Breast epithelium (tissue), 4 donors: ENCODE measurements at regions not wholly inside any gene's neighbourhood (a gene's known extent, or its start where the extent isn't known, plus 50 kb on each side); places are given as distances from the start of the nearest gene placed in this dataset.

Source experiments
- DNase-seq, 2 donors: peaks; one replicate each; pipeline ENCODE4 v3.0.0-alpha.2; 2019; ENCODE audit warnings: low spot score in 2 of 2
- H3K27ac ChIP-seq, 2 donors: fragments of 200-600 bp; sonication (generic) in 1 of 2; one replicate each; pipeline ENCODE4 v1.5.1; 2016 to 2019; ENCODE audit warnings: mild to moderate bottlenecking in 1 of 2
- H3K27me3 ChIP-seq, 2 donors: fragments of 200-600 bp; sonication (generic) in 1 of 2; one replicate each; pipeline versions ENCODE4 v1.5.1 to v1.6.0; 2017 to 2019; ENCODE audit warnings: control low read depth in 1 of 2, mild to moderate bottlenecking in 1 of 2
- H3K36me3 ChIP-seq: fragments of 200-600 bp; one replicate; pipeline ENCODE4 v1.5.1; 2019
- H3K4me1 ChIP-seq, 2 donors: fragments of 200-600 bp; sonication (generic); one replicate each; pipeline ENCODE4 v1.5.1; 2016 to 2019; ENCODE audit warnings: control low read depth in 1 of 2
- H3K4me3 ChIP-seq, 3 donors: fragments of 200-600 bp; sonication (generic); 1 replicate in 2 of 3; 2 replicates in 1 of 3; pipeline ENCODE4 v1.5.1; 2016 to 2019; ENCODE audit warnings: mild to moderate bottlenecking in 3 of 3, moderate library complexity in 2 of 3
- H3K9me3 ChIP-seq, 2 donors: fragments of 200-600 bp; sonication (generic) in 1 of 2; one replicate each; pipeline ENCODE4 v1.5.1; 2016 to 2019; ENCODE audit warnings: control low read depth in 1 of 2
- POLR2A ChIP-seq: fragments of 450-650 bp; IDR thresholded peaks from one replicate; pipeline ENCODE4 v1.6.1; 2016; ENCODE audit warnings: antibody characterized with exemption, mild to moderate bottlenecking, moderate library complexity
- POLR2AphosphoS5 ChIP-seq, 3 donors: sonication (generic); formaldehyde crosslinking; IDR thresholded peaks; one replicate each; pipeline ENCODE4 v1.6.1; 2017; ENCODE audit warnings: antibody characterized with exemption in 3 of 3
- intact Hi-C: fragments of 100-400 bp; cut with DNase I; formaldehyde crosslinking; loops from one replicate; pipeline ENCODE4 v1.15.1; 2023; ENCODE audit warnings: low total_unique reads
- TF ChIP-seq, protein P1 (sequence below), 3 donors: fragments of 450-650 bp; IDR thresholded peaks; one replicate each; pipeline ENCODE4 v1.5.1; 2016 to 2017; ENCODE audit warnings: antibody characterized with exemption in 3 of 3, mild to moderate bottlenecking in 3 of 3, moderate library complexity in 3 of 3

DNA sequence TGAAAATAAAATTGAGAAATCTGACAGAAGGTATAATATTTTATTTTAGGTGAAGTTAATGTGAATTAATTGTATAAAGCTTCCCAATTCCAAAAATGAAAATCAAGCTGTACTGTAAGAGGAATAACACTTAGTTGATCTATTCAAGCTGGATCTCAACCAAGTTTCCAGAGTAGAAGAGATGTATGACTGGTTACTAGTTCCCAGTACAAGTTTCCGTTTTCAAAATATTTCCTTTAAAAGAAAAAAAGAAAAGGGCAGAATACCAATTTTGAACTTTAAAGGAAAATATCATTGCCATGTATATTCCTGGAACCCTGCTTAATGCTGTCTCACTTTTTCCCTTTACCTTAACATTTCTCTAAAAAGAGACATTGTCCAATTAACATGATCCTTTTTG is 308.5 kb downstream of the IRS1 start:
- Histone ChIP-seq H3K4me1 (no peaks in the 10 kb centered on the region), H3K27me3 (no peaks in the 10 kb centered on the region), H3K9me3 (no peaks in the 10 kb centered on the region), H3K27ac (no peak overlapping the region), H3K36me3 (no peaks in the 10 kb centered on the region), H3K4me3 (no peak overlapping the region)
- DNase-seq: no peak
- intact Hi-C loops: no loop called here
- no peak for TF ChIP-seq POLR2AphosphoS5 (IDR thresholded peaks at IDR 0.05)

- Histone ChIP-seq H3K27ac (no peak overlapping the region), H3K36me3 (no peaks in the 10 kb centered on the region), H3K4me3 (no peak overlapping the region), H3K9me3 (no peaks in the 10 kb centered on the region), H3K27me3 (no peaks in the 10 kb centered on the region), H3K4me1 (no peaks in the 10 kb centered on the region)
- no peak for TF ChIP-seq POLR2AphosphoS5 (IDR thresholded peaks at IDR 0.05)
- TF ChIP-seq, protein P1, sequence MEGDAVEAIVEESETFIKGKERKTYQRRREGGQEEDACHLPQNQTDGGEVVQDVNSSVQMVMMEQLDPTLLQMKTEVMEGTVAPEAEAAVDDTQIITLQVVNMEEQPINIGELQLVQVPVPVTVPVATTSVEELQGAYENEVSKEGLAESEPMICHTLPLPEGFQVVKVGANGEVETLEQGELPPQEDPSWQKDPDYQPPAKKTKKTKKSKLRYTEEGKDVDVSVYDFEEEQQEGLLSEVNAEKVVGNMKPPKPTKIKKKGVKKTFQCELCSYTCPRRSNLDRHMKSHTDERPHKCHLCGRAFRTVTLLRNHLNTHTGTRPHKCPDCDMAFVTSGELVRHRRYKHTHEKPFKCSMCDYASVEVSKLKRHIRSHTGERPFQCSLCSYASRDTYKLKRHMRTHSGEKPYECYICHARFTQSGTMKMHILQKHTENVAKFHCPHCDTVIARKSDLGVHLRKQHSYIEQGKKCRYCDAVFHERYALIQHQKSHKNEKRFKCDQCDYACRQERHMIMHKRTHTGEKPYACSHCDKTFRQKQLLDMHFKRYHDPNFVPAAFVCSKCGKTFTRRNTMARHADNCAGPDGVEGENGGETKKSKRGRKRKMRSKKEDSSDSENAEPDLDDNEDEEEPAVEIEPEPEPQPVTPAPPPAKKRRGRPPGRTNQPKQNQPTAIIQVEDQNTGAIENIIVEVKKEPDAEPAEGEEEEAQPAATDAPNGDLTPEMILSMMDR (IDR thresholded peaks at IDR 0.05): no peak
- no peak for DNase-seq
- intact Hi-C loops: no loop called here
Observed at GRCh38 chr2:226489775-226490541, 309.7 kb downstream of the IRS1 start.

GRCh38 chr2:226488034-226488433 is 311.6 kb downstream of the IRS1 start:
- no peak for DNase-seq
- H3K27me3 ChIP-seq: no peaks in the 10 kb centered on the region
- H3K4me3 ChIP-seq: no peak overlapping the region
- H3K27ac ChIP-seq: no peak overlapping the region
- no peaks in the 10 kb centered on the region for H3K4me1 ChIP-seq
- intact Hi-C loops: no loop called here
- H3K9me3 ChIP-seq: no peaks in the 10 kb centered on the region
- TF ChIP-seq, protein P1 (IDR thresholded peaks at IDR 0.05): no peak
- no peak for TF ChIP-seq POLR2A
- TF ChIP-seq POLR2AphosphoS5 (IDR thresholded peaks at IDR 0.05): no peak
- H3K36me3 ChIP-seq: no peaks in the 10 kb centered on the region

- Histone ChIP-seq H3K9me3 (no peaks in the 10 kb centered on the region), H3K36me3 (no peaks in the 10 kb centered on the region), H3K27ac (no peak overlapping the region), H3K27me3 (no peaks in the 10 kb centered on the region), H3K4me3 (no peak overlapping the region), H3K4me1 (no peaks in the 10 kb centered on the region)
- TF ChIP-seq POLR2A (no peak), POLR2AphosphoS5 (IDR thresholded peaks at IDR 0.05) (no peak)
- TF ChIP-seq, protein P1 (IDR thresholded peaks at IDR 0.05): no peak
- DNase-seq: no peak
- intact Hi-C loops: no loop called here
Observed at GRCh38 chr2:226487573-226487972, 312.0 kb downstream of the IRS1 start.

DNA sequence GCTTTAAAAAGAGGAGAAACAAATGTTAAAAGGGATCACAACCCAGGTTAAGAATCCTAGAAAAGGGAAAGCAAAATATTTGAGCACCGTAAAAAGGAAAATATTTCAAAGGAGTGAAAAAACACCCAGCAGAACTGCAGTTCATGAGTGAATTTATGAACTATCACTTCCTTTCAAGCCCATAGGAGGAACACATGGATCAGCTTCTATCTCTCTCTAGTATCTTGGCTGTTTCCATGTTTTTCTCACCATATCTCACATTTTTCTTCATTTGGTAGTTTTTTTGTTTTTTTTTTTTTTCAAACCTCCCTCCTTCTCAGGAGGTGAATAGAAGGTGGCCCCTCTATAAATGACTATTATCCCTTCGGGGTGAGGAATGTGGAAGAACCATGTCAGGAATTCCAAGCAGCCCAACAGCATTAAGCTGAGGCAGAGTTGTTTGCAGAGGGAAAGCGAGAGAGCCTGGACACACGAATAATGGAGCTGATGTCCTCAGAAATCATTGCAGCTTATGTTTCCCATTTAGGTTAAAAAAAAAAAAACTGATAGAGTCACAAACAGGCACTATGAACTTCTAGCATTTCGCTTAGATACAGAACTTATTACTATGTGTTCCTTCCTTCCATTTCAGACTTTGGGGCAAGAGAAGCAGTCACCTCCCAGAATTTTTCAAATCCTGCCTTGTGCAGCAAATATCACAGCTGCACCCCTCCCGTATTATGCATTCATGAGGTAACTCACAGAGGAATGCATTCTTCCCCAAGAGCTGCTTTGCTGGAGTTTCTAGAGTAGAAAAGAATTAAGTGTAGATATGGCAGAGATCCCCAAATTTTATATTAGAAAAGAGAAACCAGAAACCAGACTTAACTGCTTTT is 315.6 kb downstream of the IRS1 start:
- Histone ChIP-seq H3K36me3 (no peaks in the 10 kb centered on the region), H3K9me3 (no peaks in the 10 kb centered on the region), H3K27me3 (no peaks in the 10 kb centered on the region), H3K4me1 (no peaks in the 10 kb centered on the region), H3K27ac (no peak overlapping the region), H3K4me3 (no peak overlapping the region)
- intact Hi-C loops: no loop called here
- no peak for DNase-seq
- TF ChIP-seq POLR2A: no peak
- TF ChIP-seq, protein P1 (IDR thresholded peaks at IDR 0.05): no peak
- TF ChIP-seq POLR2AphosphoS5 (IDR thresholded peaks at IDR 0.05): no peak
